Stimulated activated CD4-positive, alpha-beta T cell treated with anti-CD3 and anti-CD28 coated beads, Interleukin-15, amount 100 ng/mL, for 48 hours (primary cell): ENCODE measurements at regions not wholly inside any gene's neighbourhood (a gene's known extent, or its start where the extent isn't known, plus 50 kb on each side); places are given as distances from the start of the nearest gene placed in this dataset.

Experiments used
- DNase-seq, 2 donors: peaks; one replicate each; pipeline ENCODE4 v3.0.0-alpha.2; 2020; ENCODE audit warnings: low read depth in 2 of 2

DNA sequence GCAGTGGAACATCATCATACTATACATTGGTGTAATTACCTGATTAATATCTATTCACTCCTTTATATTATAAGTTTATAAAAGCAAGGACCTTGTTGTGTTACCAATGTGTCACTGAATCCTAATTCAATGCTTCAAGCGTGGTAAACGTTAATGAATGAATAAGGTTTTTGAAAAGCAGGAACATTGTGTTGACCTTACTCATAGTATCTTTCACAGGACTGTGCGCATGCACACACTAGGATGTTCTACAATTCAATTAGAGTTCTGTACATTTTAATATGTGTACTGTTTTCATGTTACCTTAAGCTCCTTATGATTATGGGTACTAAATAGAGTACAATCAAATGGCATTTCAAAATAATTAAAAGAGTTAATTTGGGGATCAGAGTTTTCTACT lies 578.5 kb downstream of the BMP2 start:
- no peak for DNase-seq

DNA sequence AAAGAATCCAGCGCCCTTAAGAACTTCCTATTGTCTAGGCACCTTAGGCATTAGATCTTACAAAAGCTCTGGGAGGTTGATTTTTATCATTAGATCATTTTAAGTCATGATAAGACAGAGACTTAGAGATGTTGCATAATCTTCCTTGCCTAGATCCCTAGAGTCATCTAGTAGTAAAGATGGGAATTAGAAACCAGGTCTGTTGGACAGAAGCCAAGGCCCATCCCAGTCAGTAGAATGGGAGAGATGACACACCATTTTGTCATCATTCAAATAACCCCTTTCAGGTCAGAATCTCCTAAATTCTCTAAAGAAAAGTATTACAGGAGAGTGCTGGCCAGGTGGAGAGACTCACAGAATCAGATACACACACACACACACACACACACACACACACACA lies 579.1 kb downstream of the BMP2 start:
- DNase-seq: no peak

DNA sequence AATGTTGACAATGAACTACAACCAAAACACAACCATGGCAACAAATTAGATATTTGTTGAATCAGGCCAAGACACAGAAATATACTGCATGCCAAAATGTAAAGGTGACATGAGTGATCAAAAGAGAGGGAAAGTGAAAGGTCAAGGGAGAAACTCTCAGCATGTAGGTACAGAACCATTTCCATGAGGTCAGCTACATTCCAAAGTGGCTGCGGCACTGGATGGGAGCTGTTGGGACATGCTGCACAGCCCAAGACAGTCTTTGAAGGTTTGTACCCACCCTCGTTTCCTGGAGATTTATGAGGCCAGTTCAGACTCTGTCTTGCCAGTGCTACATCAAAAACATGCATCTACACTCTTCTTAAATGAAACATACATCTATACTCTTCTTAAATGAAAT lies 579.9 kb downstream of the BMP2 start:
- DNase-seq: no peak

DNA sequence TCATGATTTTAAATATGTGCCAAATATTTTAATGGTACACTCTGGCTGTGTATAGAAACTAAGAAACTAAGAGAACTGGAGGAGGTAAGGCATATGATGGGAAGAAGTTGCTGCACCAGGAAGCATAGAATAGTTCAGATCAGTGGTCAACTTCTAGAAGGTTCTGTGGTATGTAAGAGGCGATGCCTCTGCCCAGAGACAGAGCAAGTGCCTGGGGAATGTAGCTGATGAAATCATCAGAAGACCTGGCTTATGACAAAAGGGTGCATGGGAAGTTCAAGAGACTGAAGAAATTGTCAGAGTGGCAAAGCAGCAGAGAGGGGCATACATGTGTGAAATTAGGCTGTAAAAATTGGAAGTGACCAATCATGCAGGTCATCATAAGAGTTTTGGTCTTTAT lies 580.8 kb downstream of the BMP2 start:
- no peak for DNase-seq

DNA sequence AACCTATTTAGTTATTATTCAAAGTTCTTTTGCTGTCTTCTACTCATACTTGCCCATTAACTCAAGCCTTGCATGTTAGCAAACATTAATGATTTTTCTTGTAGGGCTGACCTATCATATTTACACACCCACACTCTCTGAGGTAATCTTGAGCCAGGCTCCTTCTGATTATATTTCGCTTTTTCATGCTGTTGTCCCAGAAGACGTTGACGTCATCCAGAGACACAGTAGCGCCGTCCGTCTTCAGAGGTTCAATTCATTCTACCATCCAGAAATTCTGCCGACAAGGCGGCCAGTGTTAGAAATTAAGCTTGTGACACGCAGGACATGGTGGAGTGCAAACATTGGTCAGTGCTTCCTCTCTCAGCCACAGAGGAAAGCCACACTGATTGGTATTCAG lies 584.7 kb downstream of the BMP2 start:
- DNase-seq: no peak

DNA sequence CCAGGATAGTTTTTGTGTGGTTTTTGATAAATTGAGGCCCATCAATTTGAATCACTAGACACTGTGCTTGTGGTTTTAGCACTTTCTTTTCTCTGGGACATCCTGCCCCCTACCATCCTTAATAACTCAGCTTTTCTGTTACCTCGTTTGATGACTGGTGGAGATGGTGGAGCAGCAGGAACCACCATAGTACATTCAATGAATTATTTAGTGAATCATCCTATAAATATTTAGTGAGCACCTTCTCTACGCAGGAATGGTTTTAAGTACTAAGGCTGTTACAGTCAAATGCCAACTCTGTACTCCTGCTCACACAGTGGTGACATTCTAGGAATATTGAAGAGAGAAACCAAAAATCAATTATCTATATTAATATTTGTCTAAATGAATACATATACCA lies 585.2 kb downstream of the HAO1 start:
- no peak for DNase-seq

DNA sequence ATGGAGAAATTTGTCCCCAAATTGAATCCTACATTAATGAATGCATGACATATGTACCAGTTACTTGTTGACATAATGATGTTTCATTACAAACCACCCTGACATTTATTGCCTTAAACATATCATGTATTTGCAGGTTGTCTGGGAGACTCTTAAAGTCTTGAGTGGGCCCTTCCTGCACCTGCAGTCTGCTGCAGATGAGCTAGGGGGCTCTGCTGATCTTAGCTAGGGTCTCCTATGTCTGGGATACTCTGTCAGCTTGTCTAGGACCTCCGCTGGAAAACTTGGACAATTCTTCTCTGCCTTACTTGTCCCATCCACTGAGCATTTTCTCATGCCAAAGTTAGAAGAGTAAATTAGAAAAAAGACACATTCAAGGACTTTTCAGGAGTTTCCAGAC lies 581.6 kb downstream of the HAO1 start:
- DNase-seq: no peak

DNA sequence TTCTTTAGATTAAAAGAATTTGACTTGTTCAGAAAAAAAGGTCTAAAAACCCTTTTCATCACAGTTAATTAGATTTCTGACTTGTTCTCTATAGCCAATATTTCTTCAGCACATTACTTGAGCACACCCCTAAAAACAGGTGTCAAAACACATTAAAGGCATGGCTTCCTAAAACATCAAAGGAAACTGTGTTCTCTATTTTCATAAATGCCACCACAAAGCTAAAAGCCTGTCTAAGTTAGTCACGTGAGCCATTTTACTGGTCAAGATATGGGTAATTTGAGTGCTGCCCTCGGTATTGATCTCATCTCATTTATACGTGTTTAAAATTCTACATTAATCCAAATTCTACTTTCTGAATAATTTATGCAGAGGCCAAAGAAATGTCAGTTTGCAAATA lies 580.5 kb downstream of the HAO1 start:
- DNase-seq: no peak

DNA sequence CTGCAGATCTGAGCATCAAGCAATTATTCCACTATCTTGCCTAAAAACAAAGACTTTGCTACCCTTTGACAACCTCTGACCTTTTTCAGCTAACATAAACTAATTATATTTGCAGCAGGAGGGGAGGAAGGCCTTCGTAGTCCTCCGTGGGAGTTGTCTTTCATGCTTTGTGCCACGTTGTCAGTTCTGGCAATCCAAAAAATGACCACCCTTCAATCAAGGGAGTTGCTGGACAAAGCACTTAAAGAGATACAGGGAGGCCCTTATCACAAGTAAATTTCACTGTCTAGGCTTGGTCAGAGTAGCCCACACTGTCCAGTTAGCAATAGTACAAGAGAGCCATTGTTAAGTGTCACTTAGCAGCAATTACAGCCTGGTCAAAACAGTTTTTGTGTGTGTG lies 578.9 kb downstream of the HAO1 start:
- DNase-seq: no peak

DNA sequence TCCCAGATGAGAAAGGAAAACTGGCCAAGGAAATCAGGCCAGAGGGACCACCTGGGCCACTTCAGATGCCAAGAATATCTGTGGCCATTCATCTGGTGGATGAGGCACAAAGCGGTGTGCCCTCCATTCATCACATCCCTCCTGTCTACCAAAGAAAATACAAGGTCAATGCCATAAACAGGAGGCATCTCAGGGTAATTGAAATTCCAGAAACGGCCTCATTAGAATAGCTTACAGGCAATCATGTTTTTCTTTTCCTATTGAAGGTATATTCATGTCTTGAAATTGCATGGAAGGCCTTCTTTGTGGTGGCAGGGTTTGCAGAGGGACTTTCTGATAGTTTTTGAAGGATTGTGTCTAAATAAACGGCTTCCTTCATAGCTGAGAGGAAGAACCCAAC lies 578.3 kb downstream of the HAO1 start:
- no peak for DNase-seq

DNA sequence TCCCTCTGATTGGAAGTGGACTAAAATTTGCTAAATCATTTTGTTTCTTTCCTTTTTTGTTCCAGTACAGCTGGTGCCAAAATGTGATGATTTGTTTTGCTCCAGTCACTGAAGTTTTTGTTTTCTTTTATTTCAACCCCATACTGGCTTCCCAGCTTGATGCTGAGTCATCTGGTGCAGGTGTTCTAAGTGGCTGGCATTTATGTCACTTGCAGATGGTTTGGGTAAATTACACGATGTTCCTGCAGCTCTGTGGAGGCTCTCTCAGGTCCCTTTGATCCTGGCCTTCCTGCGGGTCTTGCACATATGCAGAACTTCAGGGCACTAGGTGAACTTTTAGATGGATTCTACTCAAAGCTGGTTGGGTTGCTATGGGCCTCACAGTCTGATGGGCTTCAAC lies 577.7 kb downstream of the HAO1 start:
- no peak for DNase-seq

DNA sequence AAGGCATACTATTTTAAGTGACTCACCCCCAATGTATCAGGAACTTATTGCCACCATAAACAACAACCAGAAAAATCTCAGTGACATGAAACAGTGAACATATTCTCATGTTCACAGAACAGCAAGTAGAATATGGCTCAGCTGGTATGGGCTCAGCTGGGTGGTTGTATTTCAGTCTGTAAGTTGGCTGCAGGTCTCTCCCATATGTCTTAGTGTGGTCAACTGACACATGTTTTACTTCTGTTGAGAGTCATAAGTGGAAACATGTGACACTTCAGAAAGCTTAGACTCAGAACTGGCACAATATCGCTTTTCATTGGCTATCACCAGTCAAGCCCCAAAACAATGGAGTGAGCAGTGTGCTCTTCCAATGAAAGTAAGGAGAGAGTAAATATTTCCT lies 574.1 kb downstream of the HAO1 start:
- DNase-seq: no peak

DNA sequence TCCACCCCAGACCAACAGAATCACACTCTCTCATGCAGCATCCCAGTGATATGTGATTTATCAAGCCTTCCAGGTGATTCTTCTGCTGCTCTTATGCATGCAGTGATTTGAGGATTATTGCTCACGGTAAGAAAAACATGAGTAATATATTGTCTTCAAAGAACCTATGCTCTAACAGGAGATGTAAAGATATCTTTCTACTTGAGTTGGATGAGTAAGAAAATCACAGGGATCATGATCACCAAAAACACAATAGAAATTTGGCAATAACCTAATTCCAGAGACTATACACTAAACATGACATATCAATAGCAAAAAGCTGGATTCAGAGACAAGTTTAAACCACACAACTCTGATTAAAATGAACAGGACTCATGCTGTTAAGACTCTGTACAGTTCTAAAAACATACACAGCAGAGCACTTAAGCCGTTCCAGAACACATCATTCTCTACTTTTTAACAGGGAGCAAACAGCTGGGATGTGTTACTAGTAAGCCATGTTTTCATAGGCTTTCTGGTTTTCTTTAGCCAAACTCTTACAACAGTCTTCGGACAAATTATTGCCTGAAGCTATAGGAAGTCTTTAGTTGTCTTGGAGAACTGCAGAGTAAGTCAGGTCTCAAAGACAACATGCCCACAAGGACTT lies 568.6 kb downstream of the HAO1 start:
- DNase-seq: no peak

DNA sequence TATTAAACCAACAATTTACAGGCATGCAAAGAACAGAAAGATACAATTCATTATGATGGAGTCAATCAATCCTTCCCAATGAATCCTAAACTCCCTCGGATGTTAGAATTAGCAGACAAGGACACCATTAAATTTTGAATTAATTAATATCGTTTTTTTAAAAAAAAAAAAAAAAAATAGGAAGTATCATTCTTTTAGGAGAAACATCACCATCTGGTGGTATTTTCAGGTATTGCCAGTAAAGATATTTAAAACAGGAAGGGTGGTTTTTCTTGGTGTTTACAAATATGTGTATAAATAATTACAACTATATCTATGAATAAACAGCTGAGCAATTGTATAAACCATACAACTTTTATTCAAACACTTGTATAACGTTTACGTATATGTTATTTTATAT lies 564.4 kb downstream of the HAO1 start:
- DNase-seq: no peak

DNA sequence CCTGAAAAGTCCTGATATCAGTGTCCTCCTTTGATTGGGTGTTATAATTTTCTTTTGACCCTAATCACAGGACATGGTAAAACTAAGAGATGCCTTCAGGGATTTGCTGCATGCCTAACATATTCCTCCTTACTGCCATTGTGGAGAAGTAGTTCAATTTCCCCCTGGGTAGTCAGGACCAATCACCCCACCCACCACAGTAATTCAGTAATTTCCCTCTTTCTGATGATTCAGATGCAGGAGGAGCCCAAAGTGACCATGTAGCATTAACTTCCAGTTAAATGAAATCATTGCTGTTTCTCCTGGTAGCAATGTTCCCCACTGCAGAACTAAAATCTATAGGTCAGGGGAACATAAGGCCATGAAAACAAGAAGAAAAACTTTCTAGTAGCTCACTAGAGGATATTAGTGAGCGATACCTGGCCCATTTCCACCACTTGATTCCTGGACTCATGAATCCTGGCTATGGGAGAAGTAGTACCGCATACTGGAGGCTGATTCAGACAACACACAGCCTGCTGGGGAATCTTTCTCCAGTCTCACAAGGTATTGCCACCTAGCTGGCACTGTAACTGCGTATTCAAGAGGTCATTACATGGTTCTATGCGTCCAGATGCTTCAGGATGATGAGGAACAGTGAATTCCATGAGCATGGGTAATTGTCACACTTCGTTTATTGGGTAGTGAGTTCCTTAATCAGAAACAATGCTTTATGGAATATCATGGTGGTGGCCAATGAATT lies 561.2 kb downstream of the HAO1 start:
- no peak for DNase-seq

DNA sequence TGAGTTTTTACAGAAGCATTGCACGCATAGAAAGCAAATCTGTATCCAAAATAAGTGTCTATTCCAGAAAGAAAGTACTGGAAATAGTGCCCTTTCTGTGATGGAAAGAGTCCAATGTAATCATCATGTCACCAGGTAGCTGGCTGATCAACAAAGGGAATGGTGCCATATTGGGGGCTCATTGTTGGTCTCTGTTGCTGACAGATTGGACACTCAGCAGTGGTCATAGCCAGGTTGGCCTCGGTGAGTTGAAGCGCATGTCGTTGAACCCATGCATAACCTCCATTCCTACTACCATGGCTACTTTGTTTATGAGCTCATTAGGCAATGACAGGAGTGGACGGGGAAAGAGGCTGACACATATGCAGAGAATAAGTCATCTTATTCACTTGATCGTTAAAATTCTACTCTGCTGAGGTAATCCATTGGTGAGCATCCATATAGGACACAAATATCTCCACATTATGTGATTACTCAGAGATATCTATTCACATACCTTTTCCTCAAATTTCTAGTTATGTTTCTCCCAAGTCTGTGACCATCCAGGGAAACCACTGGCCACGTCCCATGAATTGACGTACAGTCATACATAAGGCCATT lies 560.5 kb downstream of the HAO1 start:
- DNase-seq: no peak

DNA sequence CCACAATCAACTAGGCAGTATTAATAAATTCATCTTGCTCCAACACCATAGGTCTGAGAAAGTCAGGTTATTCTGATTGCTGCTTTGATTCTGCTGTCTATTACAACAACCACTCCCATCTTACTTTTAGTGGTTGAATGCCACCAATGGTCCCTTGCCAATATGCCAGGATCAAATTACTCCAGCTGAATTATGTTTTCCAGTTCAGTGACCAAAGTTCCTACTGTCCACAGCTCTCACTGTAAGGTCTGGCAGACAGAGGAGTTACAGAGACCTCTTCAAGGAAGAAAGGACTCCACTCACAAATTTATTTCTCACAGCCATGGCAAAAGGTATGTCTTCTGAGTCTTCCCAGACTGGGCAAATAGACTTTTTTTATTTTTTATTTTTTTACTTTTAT lies 557.0 kb downstream of the HAO1 start:
- no peak for DNase-seq

DNA sequence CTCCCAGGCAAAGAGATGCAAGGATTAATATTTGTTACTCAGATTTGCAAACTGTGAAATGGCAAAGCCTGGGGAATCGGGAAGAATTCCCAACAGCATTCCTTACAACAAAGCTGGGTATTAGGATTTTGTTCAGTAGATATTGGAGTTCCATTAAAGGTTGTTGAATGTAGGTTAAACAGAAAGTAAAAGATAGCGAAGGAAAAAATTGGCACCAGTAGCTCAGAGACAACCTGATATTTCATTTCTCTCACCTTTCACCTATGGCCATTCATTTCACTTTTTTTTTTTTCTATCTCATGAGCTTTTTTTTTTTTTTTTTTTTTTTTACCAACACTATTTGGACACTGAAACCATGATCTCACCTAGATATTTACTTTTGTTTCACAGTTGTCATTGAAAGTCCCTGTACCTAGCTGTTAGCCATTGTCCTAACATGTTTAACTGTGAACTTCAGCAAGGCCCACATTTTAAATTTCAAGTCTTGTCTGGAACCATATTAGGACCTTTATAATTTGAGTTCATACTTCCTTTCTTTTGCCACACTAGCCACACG lies 552.5 kb downstream of the HAO1 start:
- DNase-seq: no peak

DNA sequence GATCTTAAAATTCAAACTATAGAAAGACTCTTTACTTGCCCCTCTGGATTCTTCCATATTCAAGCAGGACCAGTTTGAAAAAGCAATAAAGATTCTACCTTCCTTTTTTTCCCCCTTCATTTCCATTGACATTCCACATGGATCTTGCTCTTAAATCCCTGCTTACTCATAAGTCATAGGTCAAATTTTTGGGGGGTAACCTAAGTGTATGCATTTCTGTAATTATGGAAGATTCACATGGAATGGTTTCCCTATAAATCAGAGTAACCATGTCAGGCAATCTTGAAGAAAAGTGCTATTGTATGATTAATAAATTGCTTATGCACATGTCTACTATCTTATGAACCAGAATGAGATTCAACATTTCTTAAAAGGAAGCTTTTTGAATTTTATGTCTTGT lies 551.0 kb downstream of the HAO1 start:
- DNase-seq: no peak

DNA sequence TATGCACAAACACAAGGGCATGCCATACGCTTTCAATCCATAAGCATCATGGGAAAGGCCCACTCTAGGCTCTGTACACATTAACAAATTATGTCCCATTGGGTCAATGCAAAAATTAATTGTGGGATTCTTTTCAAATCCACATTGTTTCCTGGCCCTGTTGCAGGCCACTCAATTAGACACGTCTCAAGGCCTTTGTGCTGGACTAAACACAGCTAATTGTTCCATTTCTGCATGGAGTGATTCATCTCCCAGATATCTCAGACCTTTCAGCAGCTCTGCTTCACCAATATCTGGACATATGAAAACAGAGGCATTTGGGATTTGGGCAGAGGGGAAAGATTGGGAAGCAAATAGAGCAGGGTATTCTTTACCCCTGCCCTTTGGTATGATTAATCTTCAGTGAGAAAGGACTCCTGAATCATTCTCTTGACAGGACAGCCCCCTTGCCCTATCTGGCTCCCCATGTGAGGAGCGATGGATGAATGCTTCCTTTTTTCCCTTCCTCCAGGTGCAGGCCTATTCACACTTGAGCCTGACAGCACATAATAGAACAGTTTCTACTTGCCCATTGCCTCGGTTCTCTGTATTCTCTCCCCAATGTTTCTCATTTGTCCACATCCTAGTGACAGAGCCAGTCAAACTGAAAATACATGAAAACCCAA lies 547.6 kb downstream of the HAO1 start:
- no peak for DNase-seq

DNA sequence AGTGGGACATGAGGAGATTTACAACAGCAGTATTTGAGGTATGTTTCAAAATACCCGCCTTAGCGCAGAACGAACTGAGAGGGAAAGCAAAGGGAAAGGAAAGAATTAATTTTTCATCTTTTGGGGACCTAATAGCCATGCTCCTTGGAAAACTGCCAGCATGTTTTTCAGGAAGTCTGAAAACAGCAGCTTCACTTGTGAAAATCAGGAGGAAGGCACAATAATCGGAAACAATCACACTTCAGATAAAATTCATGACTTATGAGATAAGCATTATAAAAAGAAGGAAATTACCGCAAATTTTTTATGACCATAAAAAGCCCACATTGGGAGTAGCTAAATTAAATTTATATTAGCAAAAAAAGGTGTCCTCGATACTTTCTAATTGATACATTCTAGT lies 541.1 kb downstream of the HAO1 start:
- no peak for DNase-seq

DNA sequence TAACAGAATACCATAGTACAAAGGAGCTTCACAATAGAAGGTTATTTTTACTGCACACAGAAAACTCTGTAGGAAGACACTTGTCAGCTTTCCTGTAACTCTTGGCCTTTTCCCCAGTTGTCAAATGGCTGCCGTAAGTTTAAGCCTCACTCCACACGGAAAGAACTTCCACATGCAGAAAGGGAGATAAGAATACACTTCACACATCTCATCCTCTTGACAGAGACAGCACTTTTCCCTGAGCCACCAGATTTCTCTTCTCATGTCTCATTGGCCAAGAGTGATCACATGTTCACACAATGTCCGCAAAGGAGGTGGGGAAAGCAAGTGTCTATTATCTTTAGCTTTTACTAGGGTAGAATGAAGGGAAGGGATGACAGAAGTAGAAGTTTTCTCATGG lies 540.7 kb downstream of the HAO1 start:
- no peak for DNase-seq

DNA sequence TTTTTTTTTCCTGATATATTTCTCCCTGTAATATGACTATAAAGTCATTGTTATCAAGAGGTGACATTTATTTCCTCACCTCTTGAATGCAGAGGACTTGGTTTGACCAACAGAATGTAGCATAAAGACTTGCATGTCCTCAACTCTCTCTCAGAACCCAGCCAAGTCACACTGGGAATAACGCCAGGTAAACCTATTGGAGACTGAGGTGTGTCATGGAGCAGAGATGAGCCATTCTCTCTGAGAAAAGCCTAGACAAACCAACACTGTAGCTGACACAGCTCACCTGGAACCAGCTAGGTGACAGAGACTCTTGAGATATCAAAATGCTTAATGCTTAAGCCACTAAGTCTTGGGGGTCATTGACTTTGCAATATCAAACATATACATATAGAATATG lies 533.6 kb downstream of the HAO1 start:
- DNase-seq: no peak
